OCI-LY7 (cell line): ENCODE measurements at regions not wholly inside any gene's neighbourhood (a gene's known extent, or its start where the extent isn't known, plus 50 kb on each side); places are given as distances from the start of the nearest gene placed in this dataset.

ENCODE experiments used
- BruUV-seq: library from RNA; stranded (reverse); fragments of 400-500 nt; replicated peaks from 2 replicates; lab custom pipeline; 2021; lab: Mats Ljungman, UMichigan
- CTCF ChIA-PET: fragments of 300-600 bp; sonication (Branson Sonifier 250); formaldehyde crosslinking; loops from one replicate; lab custom pipeline; 2022; ENCODE audit warnings: antibody characterized with exemption; ENCODE audit not compliant: unreplicated experiment; lab: Charles Lee
- POLR2A ChIA-PET: fragments of 300-600 bp; sonication (Branson Sonifier 250); formaldehyde crosslinking; loops from one replicate; lab custom pipeline; 2022; ENCODE audit warnings: antibody characterized with exemption; lab: Charles Lee
- DNase-seq: peaks from one replicate; pipeline ENCODE4 v3.0.0-alpha.2; 2015; ENCODE audit warnings: low spot score
- H2AFZ ChIP-seq: fragments of 200-600 bp; sonication (generic), shearing (Covaris generic); 2 replicates; pipeline ENCODE4 v1.6.1; 2014; ENCODE audit warnings: mild to moderate bottlenecking, antibody characterized with exemption, low read length, moderate library complexity
- H3K27ac ChIP-seq: fragments of 200-600 bp; sonication (generic); 2 replicates; pipeline ENCODE4 v1.5.1; 2014; ENCODE audit warnings: mixed run types, low read depth, mild to moderate bottlenecking, moderate library complexity, low read length, inconsistent platforms; ENCODE audit not compliant: poor library complexity, severe bottlenecking
- H3K36me3 ChIP-seq: fragments of 200-600 bp; sonication (generic); 2 replicates; pipeline ENCODE4 v1.6.1; 2014; ENCODE audit warnings: mild to moderate bottlenecking, antibody characterized with exemption, low read length, moderate library complexity, mixed read lengths; ENCODE audit not compliant: insufficient read depth
- H3K4me1 ChIP-seq: fragments of 200-600 bp; sonication (generic); 2 replicates; pipeline ENCODE4 v1.5.1; 2014; ENCODE audit warnings: mild to moderate bottlenecking, low read length; ENCODE audit not compliant: insufficient read depth, poor library complexity, severe bottlenecking
- H3K4me2 ChIP-seq: fragments of 200-600 bp; sonication (generic); 2 replicates; pipeline ENCODE4 v1.6.1; 2014; ENCODE audit warnings: mild to moderate bottlenecking, low read length
- H3K4me3 ChIP-seq: fragments of 200-600 bp; sonication (generic); 2 replicates; pipeline ENCODE4 v1.5.1; 2014; ENCODE audit warnings: mild to moderate bottlenecking, low read depth, low read length; ENCODE audit not compliant: poor library complexity, severe bottlenecking
- H3K79me2 ChIP-seq: fragments of 200-600 bp; sonication (generic); 2 replicates; pipeline ENCODE4 v1.6.1; 2016; ENCODE audit warnings: low read depth, mild to moderate bottlenecking, low read length, moderate library complexity, mixed read lengths; ENCODE audit not compliant: insufficient read depth
- H3K9me2 ChIP-seq: fragments of 200-600 bp; sonication (generic); 2 replicates; pipeline ENCODE4 v1.6.1; 2016; ENCODE audit warnings: mild to moderate bottlenecking, low read length, mixed read lengths; ENCODE audit not compliant: insufficient read depth
- H3K9me3 ChIP-seq: fragments of 200-600 bp; sonication (generic); 2 replicates; pipeline ENCODE4 v1.6.1; 2014; ENCODE audit warnings: mild to moderate bottlenecking, mixed run types, low read length, mixed read lengths
- H4K20me1 ChIP-seq: fragments of 200-600 bp; sonication (generic); 2 replicates; pipeline ENCODE4 v1.6.1; 2014; ENCODE audit warnings: mild to moderate bottlenecking, antibody characterized with exemption, low read length, moderate library complexity, mixed read lengths; ENCODE audit not compliant: insufficient read depth
- CTCF ChIP-seq: fragments of 200-600 bp; sonication (generic); conservative IDR thresholded peaks from 2 replicates; pipeline ENCODE4 v1.5.1; 2014; ENCODE audit warnings: mild to moderate bottlenecking, antibody characterized with exemption, low read length, moderate library complexity, mixed read lengths
- EZH2phosphoT487 ChIP-seq: fragments of 200-600 bp; sonication (generic); IDR thresholded peaks from 2 replicates; pipeline ENCODE4 v1.6.1; 2018; ENCODE audit warnings: low read depth, borderline replicate concordance, mild to moderate bottlenecking, mixed run types, antibody characterized with exemption, low read length, moderate library complexity, mixed read lengths
- intact Hi-C: fragments of 100-400 bp; cut with micrococcal nuclease; formaldehyde crosslinking; loops from one replicate; pipeline ENCODE4 v1.10.0; 2022; ENCODE audit not compliant: unreplicated experiment

- Histone ChIP-seq H3K9me3 (no peaks in the 10 kb centered on the region), H3K9me2 (no peaks in the 10 kb centered on the region), H3K36me3 (no peaks in the 10 kb centered on the region), H2AFZ (no peak overlapping the region), H3K4me1 (no peaks in the 10 kb centered on the region), H3K79me2 (no peaks in the 10 kb centered on the region), H4K20me1 (no peaks in the 10 kb centered on the region), H3K4me3 (no peak overlapping the region), H3K4me2 (no peak overlapping the region), H3K27ac (no peak overlapping the region)
- DNase-seq, result no peak
- BruUV-seq, result no TSS peak
- no peak for TF ChIP-seq EZH2phosphoT487
- no peak for TF ChIP-seq CTCF
- intact Hi-C loops, result no loop called here
- CTCF ChIA-PET, result no interaction called here
- POLR2A ChIA-PET, result interaction anchor here (0.7 kb wide), 1 partner anchor 321 kb away, joined by 3 read pairs; no protein-coding TSS in a partner anchor
Measured at GRCh38 chr3:194955546-194955945, 269.9 kb downstream of the FAM43A start.

- no peak overlapping the region for H2AFZ ChIP-seq
- DNase-seq, result no peak
- H3K9me2 ChIP-seq, result no peaks in the 10 kb centered on the region
- ChIA-PET POLR2A (interaction anchor here (0.7 kb wide), 1 partner anchor 322 kb away, joined by 3 read pairs; no protein-coding TSS in a partner anchor), CTCF (no interaction called here)
- H3K27ac ChIP-seq, result no peak overlapping the region
- H3K36me3 ChIP-seq, result no peaks in the 10 kb centered on the region
- no peak overlapping the region for H3K4me3 ChIP-seq
- no peaks in the 10 kb centered on the region for H3K79me2 ChIP-seq
- H3K9me3 ChIP-seq, result no peaks in the 10 kb centered on the region
- intact Hi-C loops, result no loop called here
- BruUV-seq, result no TSS peak
- no peaks in the 10 kb centered on the region for H4K20me1 ChIP-seq
- no peaks in the 10 kb centered on the region for H3K4me1 ChIP-seq
- TF ChIP-seq EZH2phosphoT487 (no peak), CTCF (no peak)
- H3K4me2 ChIP-seq, result no peak overlapping the region
Measured at GRCh38 chr3:194955979-194956696, 270.5 kb downstream of the FAM43A start.

GRCh38 chr3:194956697-194957396 is 271.2 kb downstream of the FAM43A start:
- Histone ChIP-seq H3K9me2 (no peaks in the 10 kb centered on the region), H3K4me2 (no peak overlapping the region), H3K9me3 (no peaks in the 10 kb centered on the region), H3K4me1 (no peaks in the 10 kb centered on the region), H3K79me2 (no peaks in the 10 kb centered on the region), H2AFZ (no peak overlapping the region), H4K20me1 (no peaks in the 10 kb centered on the region), H3K4me3 (no peak overlapping the region), H3K36me3 (no peaks in the 10 kb centered on the region), H3K27ac (no peak overlapping the region)
- POLR2A ChIA-PET, result no interaction called here
- intact Hi-C loops, result no loop called here
- CTCF ChIA-PET, result no interaction called here
- no TSS peak for BruUV-seq
- no peak for DNase-seq
- TF ChIP-seq EZH2phosphoT487, result no peak
- no peak for TF ChIP-seq CTCF
